ENCODE measurements at regions not wholly inside any gene's neighbourhood (a gene's known extent, or its start where the extent isn't known, plus 50 kb on each side); places are given as distances from the start of the nearest gene placed in this dataset.

DNA sequence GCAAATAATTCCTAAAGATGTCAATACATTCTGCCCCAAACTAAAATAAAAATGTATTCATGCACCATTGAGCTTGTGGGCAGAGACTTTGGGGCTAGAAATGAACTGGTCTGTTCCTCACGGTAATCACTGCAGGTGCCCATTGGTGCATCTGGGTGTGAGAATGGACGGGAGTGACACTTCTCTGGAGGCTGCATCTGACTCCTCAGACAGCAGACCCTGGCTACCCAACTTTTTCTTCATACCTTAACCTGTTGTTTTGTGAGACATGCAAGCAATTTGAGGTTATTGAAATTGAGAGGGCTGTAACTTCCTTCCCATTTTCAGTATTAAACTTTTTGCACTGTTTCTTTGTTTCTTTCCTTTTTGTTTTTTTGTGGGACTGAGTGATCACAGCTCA, 333.4 kb downstream of the ICE1 start:
- Histone ChIP-seq H4K20me1 (replicated peaks in 1 of 2; ENCODE audit: control insufficient read depth in 1 of 2, insufficient read depth in 2 of 2, low read length in 2 of 2) (no peaks in the 10 kb centered on the region), H2AK5ac (ENCODE audit: low read depth, low read length) (no peak overlapping the region), H3K79me2 (ENCODE audit: control insufficient read depth in 1 of 2, insufficient read depth in 2 of 2, low read length in 2 of 2) (no peaks in the 10 kb centered on the region), H2BK5ac (ENCODE audit: low read depth, low read length) (no peak overlapping the region), H4K5ac (ENCODE audit: insufficient read length, low read depth, low read length) (no peak overlapping the region), H3K9ac (replicated peaks in 1 of 4; ENCODE audit: extremely low read depth in 1 of 4, low read depth in 3 of 4, low read length in 3 of 4) (no peak overlapping the region), H3K4me1 (replicated peaks in 1 of 4; ENCODE audit: control insufficient read depth in 3 of 4, insufficient read depth in 4 of 4, low read length in 3 of 4) (no peaks in the 10 kb centered on the region), H3K23me2 (ENCODE audit: low read depth, low read length) (no peaks in the 10 kb centered on the region; the same call in 1 of the 2 replicates), H2BK15ac (ENCODE audit: low read length) (no peak overlapping the region), H3K27ac (ENCODE audit: low read depth, low read length) (no peak overlapping the region), H3K18ac (ENCODE audit: extremely low read depth, low read length) (no peak overlapping the region), H3K23ac (ENCODE audit: insufficient read length) (no peak overlapping the region), H3K4me3 (ENCODE audit: extremely low read depth in 1 of 4, insufficient read depth in 2 of 4, low read depth in 3 of 4, low read length in 4 of 4) (no peak overlapping the region), H4K91ac (replicated peaks; ENCODE audit: insufficient read length, low read length) (no peak overlapping the region), H2BK120ac (replicated peaks; ENCODE audit: low read depth, low read length) (no peak overlapping the region), H3K56ac (replicated peaks; ENCODE audit: insufficient read length, low read depth, low read length) (no peak overlapping the region), H4K8ac (ENCODE audit: extremely low read depth, insufficient read depth, low read length) (peak overlapping the region; percentile 29; the same call in 1 of the 2 replicates), H3K79me1 (ENCODE audit: low read depth, low read length) (no peaks in the 10 kb centered on the region), H3K4ac (replicated peaks; ENCODE audit: insufficient read length, low read depth, low read length) (no peak overlapping the region), H2BK12ac (ENCODE audit: low read depth, low read length) (no peak overlapping the region), H3K36me3 (ENCODE audit: control insufficient read depth in 2 of 4, insufficient read depth in 4 of 4, low read length in 3 of 4) (no peaks in the 10 kb centered on the region), H3K9me3 (ENCODE audit: insufficient read depth in 2 of 2, low read depth in 1 of 2, low read length in 1 of 2) (0 out of 4 replicates have a peak, but pooled peaks cover 0 to 3% of the 10 kb centered on the region in 2 experiments), H3K4me2 (ENCODE audit: insufficient read depth in 1 of 2, low read depth in 2 of 2, low read length in 2 of 2) (no peak overlapping the region), H3K14ac (ENCODE audit: insufficient read length) (no peak overlapping the region), H2BK20ac (ENCODE audit: low read length) (no peak overlapping the region), H3K27me3 (replicated peaks in 1 of 4; ENCODE audit: control insufficient read depth in 3 of 4, extremely low read depth in 1 of 4, insufficient read depth in 3 of 4, low read length in 3 of 4) (no peaks in the 10 kb centered on the region), H2AFZ (ENCODE audit: low read length) (no peak overlapping the region)
- 90% methylated on average over 2 of the region's 2 CpGs; no CpG with 5 or more reads in 1 of the 2 experiments for whole genome bisulfite sequencing, 2 experiments (ENCODE audit: extremely low coverage in 1 of 2, insufficient coverage in 1 of 2, insufficient read length in 1 of 2, insufficient replicate concordance in 2 of 2, low coverage in 1 of 2, low lambda C conversion rate in 2 of 2, missing lambda C conversion rate in 1 of 2)
- CTCF ChIA-PET (ENCODE audit: partially characterized antibody): interaction anchor here (1.2 to 1.3 kb wide), 2 partner anchors 12 to 124 kb away, joined by 3 read pairs; no protein-coding TSS in a partner anchor
- no peak for DNase-seq (ENCODE audit: low read depth in 1 of 2, low spot score in 2 of 2)
- no peak for FAIRE-seq
- POLR2A ChIA-PET (ENCODE audit: partially characterized antibody): no interaction called here
- no peak for TF ChIP-seq POLR2A (IDR thresholded peaks at IDR 0.05; ENCODE audit: control extremely low read depth in 1 of 2, low read depth in 2 of 2, low read length in 2 of 2)
- TF ChIP-seq, protein P1, sequence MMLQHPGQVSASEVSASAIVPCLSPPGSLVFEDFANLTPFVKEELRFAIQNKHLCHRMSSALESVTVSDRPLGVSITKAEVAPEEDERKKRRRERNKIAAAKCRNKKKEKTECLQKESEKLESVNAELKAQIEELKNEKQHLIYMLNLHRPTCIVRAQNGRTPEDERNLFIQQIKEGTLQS (IDR thresholded peaks at IDR 0.05; ENCODE audit: insufficient read depth, low read depth, low read length): no peak
- no peak for TF ChIP-seq CBX8 (IDR thresholded peaks at IDR 0.05; ENCODE audit: borderline replicate concordance, low read depth, low read length)
- TF ChIP-seq SRF (IDR thresholded peaks at IDR 0.05; ENCODE audit: low read depth, low read length): no peak
- no peak for TF ChIP-seq BRCA1 (IDR thresholded peaks at IDR 0.05; ENCODE audit: low read depth, low read length)
- no peak for TF ChIP-seq BACH1 (IDR thresholded peaks at IDR 0.05; ENCODE audit: low read length)
- no peak for TF ChIP-seq TAF7 (optimal IDR thresholded peaks at IDR 0.05; ENCODE audit: borderline replicate concordance, low read depth, low read length)
- no peak for TF ChIP-seq RNF2 (IDR thresholded peaks at IDR 0.05; ENCODE audit: borderline replicate concordance, low read depth, low read length, missing control alignments, poor library complexity, severe bottlenecking)
- TF ChIP-seq YY1 (IDR thresholded peaks at IDR 0.05; ENCODE audit: low read depth, low read length): no peak
- TF ChIP-seq EZH2 (IDR thresholded peaks at IDR 0.05; ENCODE audit: low read depth, low read length, severe bottlenecking): no peak
- no peak for TF ChIP-seq SP2 (IDR thresholded peaks at IDR 0.05; ENCODE audit: low read length)
- TF ChIP-seq RXRA (IDR thresholded peaks at IDR 0.05; ENCODE audit: insufficient read depth, low read depth, low read length): no peak
- no peak for TF ChIP-seq CEBPB (IDR thresholded peaks at IDR 0.05; ENCODE audit: low read depth, low read length)
- TF ChIP-seq GTF2F1 (IDR thresholded peaks at IDR 0.05; ENCODE audit: borderline replicate concordance, low read depth, low read length): no peak
- no peak for TF ChIP-seq SP4 (IDR thresholded peaks at IDR 0.05; ENCODE audit: low read length)

Measured in H1 (cell line).